A549 (cell line): ENCODE measurements at regions not wholly inside any gene's neighbourhood (a gene's known extent, or its start where the extent isn't known, plus 50 kb on each side); places are given as distances from the start of the nearest gene placed in this dataset.

ENCODE experiments used
- ATAC-seq, 2 experiments: fragments of 200-7000 bp in 1 of 2; fragments of >200 bp in 1 of 2; cut with Nextera tagmentation in 1 of 2; cut with Tn5 transposase in 1 of 2; 3 replicates each; pipeline versions ENCODE4 v1.8.0 to v1.9.1; 2018 to 2020; ENCODE audit warnings: mild to moderate bottlenecking in 1 of 2, moderate library complexity in 1 of 2
- CTCF ChIA-PET: fragments of 300-600 bp; sonication (Branson Sonifier 250); formaldehyde crosslinking; extraction: SDS; loops from one replicate; lab custom pipeline; 2021; ENCODE audit warnings: antibody characterized with exemption, inconsistent platforms; lab: Yijun Ruan, JAX
- POLR2A ChIA-PET: fragments of 350-600 bp; formaldehyde crosslinking; extraction: SDS; loops from one replicate; lab custom pipeline; 2021; ENCODE audit warnings: antibody characterized with exemption, inconsistent platforms; lab: Yijun Ruan, JAX
- DNase-seq, 2 experiments: peaks; one replicate each; pipeline versions ENCODE4 v3.0.0 to v3.0.0-alpha.2; 2011 to 2016; ENCODE audit warnings: low read depth in 1 of 2, low spot score in 1 of 2
- FAIRE-seq: peaks from 2 replicates; lab custom pipeline; 2011; peaks lifted over from hg19 to GRCh38; lab: Jason Lieb, UNC
- H3K27ac ChIP-seq, 2 experiments: fragments of >200 bp; sonication (Bioruptor Twin); formaldehyde crosslinking; 3 replicates each; pipeline ENCODE4 v1.5.1; 2016 to 2017
- H3K4me1 ChIP-seq: fragments of >200 bp; sonication (Bioruptor Twin); formaldehyde crosslinking; 3 replicates; pipeline ENCODE4 v1.6.1; 2016
- H3K4me2 ChIP-seq: fragments of >200 bp; sonication (Bioruptor Twin); formaldehyde crosslinking; 3 replicates; pipeline ENCODE4 v1.6.1; 2016
- H3K4me3 ChIP-seq: fragments of >200 bp; sonication (Bioruptor Twin); formaldehyde crosslinking; 3 replicates; pipeline ENCODE4 v1.5.1; 2016
- H3K9me3 ChIP-seq: fragments of >200 bp; sonication (Bioruptor Twin); formaldehyde crosslinking; 3 replicates; pipeline ENCODE4 v1.6.1; 2016
- CBX8 ChIP-seq: fragments of 200-600 bp; sonication (generic); IDR thresholded peaks from 2 replicates; pipeline ENCODE4 v1.6.1; 2016
- CEBPB ChIP-seq, 2 experiments: fragments of >200 bp in 1 of 2; sonication (Bioruptor Twin) in 1 of 2; formaldehyde crosslinking in 1 of 2; IDR thresholded peaks; 2 replicates each; pipeline ENCODE4 v1.6.1; 2012 to 2016
- CHD2 ChIP-seq: fragments of 150-350 bp; IDR thresholded peaks from 2 replicates; pipeline ENCODE4 v1.6.1; 2014; ENCODE audit warnings: low read length; ENCODE audit not compliant: partially characterized antibody
- EHF ChIP-seq: fragments of 250-450 bp; sonication (Bioruptor Pico); IDR thresholded peaks from 2 replicates; pipeline ENCODE4 v1.5.0; 2020; ENCODE audit warnings: mild to moderate bottlenecking
- EP300 ChIP-seq, 2 experiments: fragments of >200 bp; sonication (Bioruptor Twin); formaldehyde crosslinking; IDR thresholded peaks; 2 replicates in 1 of 2; 3 replicates in 1 of 2; pipeline ENCODE4 v1.6.1; 2016 to 2017
- FOSB ChIP-seq: fragments of 250-450 bp; sonication (Bioruptor Pico); IDR thresholded peaks from 2 replicates; pipeline ENCODE4 v1.5.0; 2020; ENCODE audit warnings: mild to moderate bottlenecking, moderate library complexity
- HEYL ChIP-seq: fragments of 250-450 bp; sonication (Bioruptor Pico); IDR thresholded peaks from 2 replicates; pipeline ENCODE4 v1.8.0; 2021; ENCODE audit warnings: mild to moderate bottlenecking, moderate library complexity
- HOXA7 ChIP-seq: fragments of 250-450 bp; sonication (Bioruptor Pico); IDR thresholded peaks from 2 replicates; pipeline ENCODE4 v1.5.0; 2020; ENCODE audit warnings: mild to moderate bottlenecking, moderate library complexity
- HOXB5 ChIP-seq: fragments of 250-450 bp; sonication (Bioruptor Pico); IDR thresholded peaks from 2 replicates; pipeline ENCODE4 v1.5.0; 2020; ENCODE audit warnings: mild to moderate bottlenecking, moderate library complexity
- JUN ChIP-seq, 2 experiments: fragments of >200 bp; sonication (Bioruptor Twin); formaldehyde crosslinking; IDR thresholded peaks; 2 replicates in 1 of 2; 3 replicates in 1 of 2; pipeline ENCODE4 v1.6.1; 2016 to 2017
- KDM1A ChIP-seq: fragments of 200-600 bp; sonication (generic); IDR thresholded peaks from 2 replicates; pipeline ENCODE4 v1.6.1; 2016; ENCODE audit warnings: low read depth, mild to moderate bottlenecking
- KDM5A ChIP-seq: fragments of 200-600 bp; sonication (generic); IDR thresholded peaks from 2 replicates; pipeline ENCODE4 v1.6.1; 2016; ENCODE audit warnings: antibody characterized with exemption, mild to moderate bottlenecking
- MAFK ChIP-seq: fragments of 450-650 bp; IDR thresholded peaks from 2 replicates; pipeline ENCODE4 v1.6.1; 2014; ENCODE audit not compliant: partially characterized antibody
- MYC ChIP-seq: IDR thresholded peaks from 2 replicates; pipeline ENCODE4 v1.6.1; 2012; ENCODE audit warnings: mild to moderate bottlenecking, inconsistent platforms, low read length, improper control_type of control experiment, borderline replicate concordance
- NFE2L2 ChIP-seq: fragments of 150-350 bp; conservative IDR thresholded peaks from 2 replicates; pipeline ENCODE4 v1.6.1; 2014; ENCODE audit warnings: low read length
- NR3C1 ChIP-seq: fragments of >200 bp; sonication (Bioruptor Twin); formaldehyde crosslinking; IDR thresholded peaks from 3 replicates; pipeline ENCODE4 v1.6.1; 2017
- PBX3 ChIP-seq: IDR thresholded peaks from 2 replicates; pipeline ENCODE4 v1.6.1; 2012
- RAD21 ChIP-seq, 2 experiments: fragments of >200 bp in 1 of 2; sonication (Bioruptor Twin) in 1 of 2; formaldehyde crosslinking in 1 of 2; IDR thresholded peaks in 1 of 2; conservative IDR thresholded peaks in 1 of 2; 2 replicates in 1 of 2; 3 replicates in 1 of 2; pipeline ENCODE4 v1.6.1; 2012 to 2018; ENCODE audit warnings: inconsistent platforms in 1 of 2
- RARB ChIP-seq: fragments of 250-450 bp; sonication (Bioruptor Pico); IDR thresholded peaks from 2 replicates; pipeline ENCODE4 v1.8.0; 2021; ENCODE audit warnings: mild to moderate bottlenecking, moderate library complexity
- REST ChIP-seq: fragments of 200-600 bp; sonication (generic); IDR thresholded peaks from 2 replicates; pipeline ENCODE4 v1.6.1; 2016; ENCODE audit warnings: antibody characterized with exemption, mild to moderate bottlenecking, moderate library complexity
- RNF2 ChIP-seq: fragments of 200-600 bp; sonication (generic); IDR thresholded peaks from 2 replicates; pipeline ENCODE4 v1.6.1; 2016; ENCODE audit warnings: low read depth, mild to moderate bottlenecking, antibody characterized with exemption, moderate library complexity, borderline replicate concordance
- ZFP36 ChIP-seq: fragments of 450-650 bp; IDR thresholded peaks from 2 replicates; pipeline ENCODE4 v1.6.1; 2014; ENCODE audit warnings: borderline replicate concordance; ENCODE audit not compliant: partially characterized antibody
- ZNF302 ChIP-seq: fragments of 250-450 bp; sonication (Bioruptor Pico); IDR thresholded peaks from 2 replicates; pipeline ENCODE4 v1.9.0; 2021; ENCODE audit warnings: inconsistent platforms, mild to moderate bottlenecking, moderate library complexity
- WGBS: methylation state at CpG from one replicate; pipeline ENCODE4 v1.1.6; 2017; ENCODE audit errors: missing lambda C conversion rate; 5-methylcytosine and 5-hydroxymethylcytosine counted together
- TF ChIP-seq, protein P1 (sequence below): fragments of 450-650 bp; IDR thresholded peaks from 2 replicates; pipeline ENCODE4 v1.6.1; 2014; ENCODE audit warnings: antibody characterized with exemption
- TF ChIP-seq, protein P2 (sequence below): fragments of >200 bp; sonication (Bioruptor Twin); formaldehyde crosslinking; IDR thresholded peaks from 3 replicates; pipeline ENCODE4 v1.5.1; 2016
- TF ChIP-seq, protein P3 (sequence below): IDR thresholded peaks from 2 replicates; pipeline ENCODE4 v1.6.1; 2012; ENCODE audit warnings: low read depth, borderline replicate concordance

DNA sequence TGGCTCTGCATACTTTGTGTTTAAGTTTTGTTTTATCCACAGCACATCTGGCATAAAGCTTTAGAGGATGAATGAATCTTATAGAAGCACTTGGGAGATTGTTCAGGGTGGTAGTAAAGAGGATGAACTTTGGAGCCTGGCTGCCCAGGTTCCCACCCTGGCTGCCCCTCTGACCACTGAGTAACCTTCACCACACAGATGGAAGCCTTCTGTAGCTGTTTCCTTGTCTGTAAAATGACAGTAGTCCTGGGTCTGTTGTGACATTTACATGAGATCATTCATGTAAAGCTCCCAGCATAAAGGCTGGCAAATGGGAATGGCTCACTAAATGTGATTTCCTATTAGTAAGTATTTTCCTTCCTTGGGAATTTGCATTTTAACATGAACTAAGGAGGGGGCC is 85.7 kb upstream of the FAM169A start:
- H3K4me2 ChIP-seq: no peak overlapping the region
- H3K9me3 ChIP-seq: no peaks in the 10 kb centered on the region
- no peak overlapping the region for H3K4me3 ChIP-seq
- no peak for DNase-seq
- TF ChIP-seq EP300 (IDR thresholded peaks at IDR 0.05): no peak
- TF ChIP-seq CHD2: no peak
- no peak for TF ChIP-seq CEBPB (IDR thresholded peaks at IDR 0.05)
- TF ChIP-seq EHF (CRISPR knock-in tag): no peak
- TF ChIP-seq KDM5A: no peak
- TF ChIP-seq JUN (IDR thresholded peaks at IDR 0.05): no peak
- TF ChIP-seq RARB (CRISPR knock-in tag): no peak
- no peak for TF ChIP-seq NFE2L2
- TF ChIP-seq REST: no peak
- TF ChIP-seq HOXA7 (CRISPR knock-in tag): no peak
- no peak for TF ChIP-seq FOSB (CRISPR knock-in tag)
- no peak for TF ChIP-seq RAD21 (conservative IDR thresholded peaks at IDR 0.05 in 1 of 2, IDR thresholded peaks at IDR 0.05 in 1 of 2)
- TF ChIP-seq HOXB5 (CRISPR knock-in tag): no peak
- peaks cover 30% of the 10 kb centered on the region; the same call in 2 of the 3 replicates for H3K4me1 ChIP-seq
- FAIRE-seq: no peak
- POLR2A ChIA-PET: no interaction called here
- ATAC-seq: no peak
- no peak overlapping the region for H3K27ac ChIP-seq
- CTCF ChIA-PET: interaction anchor here (0.8 to 1.7 kb wide), 2 partner anchors 27 to 98 kb away, joined by 3 to 7 read pairs; no protein-coding TSS in a partner anchor

GRCh38 chr5:74950836-74951515 is 84.8 kb upstream of the FAM169A start:
- TF ChIP-seq RAD21 (conservative IDR thresholded peaks at IDR 0.05 in 1 of 2, IDR thresholded peaks at IDR 0.05 in 1 of 2): no peak
- no peak for TF ChIP-seq MYC
- no peak for TF ChIP-seq ZNF302
- no peak for TF ChIP-seq ZFP36
- TF ChIP-seq CBX8: no peak
- no peak for TF ChIP-seq NR3C1
- TF ChIP-seq MAFK: peak; percentile 72
- 58% methylated on average over 1 of the region's 1 CpG for WGBS
- H3K4me3 ChIP-seq: no peak overlapping the region
- CTCF ChIA-PET: interaction anchor here (0.8 to 1.7 kb wide), 2 partner anchors 26 to 99 kb away, joined by 3 to 7 read pairs; no protein-coding TSS in a partner anchor
- ATAC-seq: no peak
- DNase-seq: no peak
- no peak for FAIRE-seq
- no peak overlapping the region for H3K4me2 ChIP-seq
- no peaks in the 10 kb centered on the region for H3K9me3 ChIP-seq
- no peak overlapping the region for H3K27ac ChIP-seq
- H3K4me1 ChIP-seq: peaks cover 30% of the 10 kb centered on the region; the same call in 2 of the 3 replicates
- POLR2A ChIA-PET: no interaction called here

DNA sequence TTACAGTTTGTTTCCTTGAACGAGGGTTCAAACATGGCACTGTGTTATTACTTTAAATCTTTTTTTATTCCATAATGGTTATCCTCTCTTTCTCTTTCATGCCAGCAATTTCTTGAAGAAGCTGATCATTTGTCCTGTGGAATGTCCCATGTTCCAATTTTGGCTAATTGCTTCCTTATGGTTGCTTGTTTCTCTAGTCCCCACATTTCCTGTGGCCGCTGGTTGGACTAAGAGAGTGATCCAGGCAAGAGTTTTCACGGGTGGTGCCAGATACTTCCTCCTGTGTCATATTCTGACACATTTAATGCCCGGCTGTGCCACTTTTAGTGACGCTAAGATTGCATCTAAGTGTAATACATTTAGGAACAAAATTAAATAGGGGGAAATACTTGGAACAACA is 83.8 kb upstream of the FAM169A start:
- Histone ChIP-seq H3K27ac (no peak overlapping the region), H3K4me1 (peaks cover 30% of the 10 kb centered on the region; the same call in 2 of the 3 replicates), H3K4me2 (no peak overlapping the region), H3K4me3 (no peak overlapping the region), H3K9me3 (no peaks in the 10 kb centered on the region)
- ATAC-seq: no peak
- CTCF ChIA-PET: no interaction called here
- DNase-seq: no peak
- 70% methylated on average over 5 of the region's 5 CpGs for WGBS
- FAIRE-seq: no peak
- POLR2A ChIA-PET: no interaction called here
- no peak for TF ChIP-seq HEYL
- TF ChIP-seq, protein P1, sequence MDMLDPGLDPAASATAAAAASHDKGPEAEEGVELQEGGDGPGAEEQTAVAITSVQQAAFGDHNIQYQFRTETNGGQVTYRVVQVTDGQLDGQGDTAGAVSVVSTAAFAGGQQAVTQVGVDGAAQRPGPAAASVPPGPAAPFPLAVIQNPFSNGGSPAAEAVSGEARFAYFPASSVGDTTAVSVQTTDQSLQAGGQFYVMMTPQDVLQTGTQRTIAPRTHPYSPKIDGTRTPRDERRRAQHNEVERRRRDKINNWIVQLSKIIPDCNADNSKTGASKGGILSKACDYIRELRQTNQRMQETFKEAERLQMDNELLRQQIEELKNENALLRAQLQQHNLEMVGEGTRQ: no peak
- TF ChIP-seq NFE2L2: no peak
- TF ChIP-seq, protein P2, sequence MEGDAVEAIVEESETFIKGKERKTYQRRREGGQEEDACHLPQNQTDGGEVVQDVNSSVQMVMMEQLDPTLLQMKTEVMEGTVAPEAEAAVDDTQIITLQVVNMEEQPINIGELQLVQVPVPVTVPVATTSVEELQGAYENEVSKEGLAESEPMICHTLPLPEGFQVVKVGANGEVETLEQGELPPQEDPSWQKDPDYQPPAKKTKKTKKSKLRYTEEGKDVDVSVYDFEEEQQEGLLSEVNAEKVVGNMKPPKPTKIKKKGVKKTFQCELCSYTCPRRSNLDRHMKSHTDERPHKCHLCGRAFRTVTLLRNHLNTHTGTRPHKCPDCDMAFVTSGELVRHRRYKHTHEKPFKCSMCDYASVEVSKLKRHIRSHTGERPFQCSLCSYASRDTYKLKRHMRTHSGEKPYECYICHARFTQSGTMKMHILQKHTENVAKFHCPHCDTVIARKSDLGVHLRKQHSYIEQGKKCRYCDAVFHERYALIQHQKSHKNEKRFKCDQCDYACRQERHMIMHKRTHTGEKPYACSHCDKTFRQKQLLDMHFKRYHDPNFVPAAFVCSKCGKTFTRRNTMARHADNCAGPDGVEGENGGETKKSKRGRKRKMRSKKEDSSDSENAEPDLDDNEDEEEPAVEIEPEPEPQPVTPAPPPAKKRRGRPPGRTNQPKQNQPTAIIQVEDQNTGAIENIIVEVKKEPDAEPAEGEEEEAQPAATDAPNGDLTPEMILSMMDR: no peak
- TF ChIP-seq KDM1A: no peak
- TF ChIP-seq EP300 (IDR thresholded peaks at IDR 0.05): no peak
- no peak for TF ChIP-seq RAD21 (conservative IDR thresholded peaks at IDR 0.05 in 1 of 2, IDR thresholded peaks at IDR 0.05 in 1 of 2)
- no peak for TF ChIP-seq RNF2
- no peak for TF ChIP-seq PBX3
- no peak for TF ChIP-seq MAFK
- TF ChIP-seq, protein P3, sequence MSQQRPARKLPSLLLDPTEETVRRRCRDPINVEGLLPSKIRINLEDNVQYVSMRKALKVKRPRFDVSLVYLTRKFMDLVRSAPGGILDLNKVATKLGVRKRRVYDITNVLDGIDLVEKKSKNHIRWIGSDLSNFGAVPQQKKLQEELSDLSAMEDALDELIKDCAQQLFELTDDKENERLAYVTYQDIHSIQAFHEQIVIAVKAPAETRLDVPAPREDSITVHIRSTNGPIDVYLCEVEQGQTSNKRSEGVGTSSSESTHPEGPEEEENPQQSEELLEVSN: no peak
- TF ChIP-seq NR3C1: no peak
- no peak for TF ChIP-seq FOSB (CRISPR knock-in tag)
